PFSK-1 (cell line): ENCODE measurements at regions not wholly inside any gene's neighbourhood (a gene's known extent, or its start where the extent isn't known, plus 50 kb on each side); places are given as distances from the start of the nearest gene placed in this dataset.

Experiments
- REST ChIP-seq, 2 experiments: IDR thresholded peaks; 2 replicates each; pipeline versions ENCODE4 v1.6.1 to v1.8.0; 2011 to 2012; ENCODE audit warnings: low read depth in 2 of 2, low read length in 2 of 2, control low read depth in 1 of 2, inconsistent platforms in 1 of 2, mild to moderate bottlenecking in 1 of 2, moderate library complexity in 1 of 2; ENCODE audit not compliant: insufficient read depth in 1 of 2
- SIN3A ChIP-seq: IDR thresholded peaks from 2 replicates; pipeline ENCODE4 v1.6.1; 2012; ENCODE audit warnings: mild to moderate bottlenecking, low read length, moderate library complexity, borderline replicate concordance; ENCODE audit not compliant: insufficient read depth

- no peak for TF ChIP-seq REST (IDR thresholded peaks at IDR 0.05; ENCODE audit: insufficient read depth in 1 of 2, low read depth in 2 of 2, low read length in 2 of 2)
- TF ChIP-seq SIN3A, result no peak
Measured at GRCh38 chr13:69585656-69586055, 522.0 kb upstream of the ATXN8OS start.
